ENCODE measurements at regions not wholly inside any gene's neighbourhood (a gene's known extent, or its start where the extent isn't known, plus 50 kb on each side); places are given as distances from the start of the nearest gene placed in this dataset.
"Not testable (repeated sequence)": the region's sequence is repeated elsewhere in the genome, so short reads cannot be mapped to it uniquely, and the experiment has no call there.

DNA sequence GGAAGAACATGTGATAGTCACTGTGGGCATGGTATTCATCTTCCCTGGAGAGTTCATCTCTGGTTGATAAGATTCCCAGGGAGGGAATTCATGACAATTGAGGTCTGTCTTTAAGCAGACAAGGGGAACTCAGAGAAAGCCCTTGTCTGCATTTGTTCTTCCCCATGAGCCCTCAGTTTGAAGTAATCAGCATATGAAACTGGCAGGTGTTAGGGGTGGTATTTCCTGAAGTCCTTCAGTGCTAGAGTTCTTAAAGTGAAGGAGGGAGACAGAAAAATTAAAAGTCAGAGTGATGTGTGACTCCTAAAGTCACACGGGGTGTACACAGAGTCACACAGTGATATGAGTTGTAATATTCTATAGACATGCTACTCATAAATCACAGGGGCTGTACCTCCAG is 60.6 kb upstream of the SYK start:
- CTCF ChIA-PET, result no interaction called here
- POLR2A ChIA-PET, result no interaction called here

DNA sequence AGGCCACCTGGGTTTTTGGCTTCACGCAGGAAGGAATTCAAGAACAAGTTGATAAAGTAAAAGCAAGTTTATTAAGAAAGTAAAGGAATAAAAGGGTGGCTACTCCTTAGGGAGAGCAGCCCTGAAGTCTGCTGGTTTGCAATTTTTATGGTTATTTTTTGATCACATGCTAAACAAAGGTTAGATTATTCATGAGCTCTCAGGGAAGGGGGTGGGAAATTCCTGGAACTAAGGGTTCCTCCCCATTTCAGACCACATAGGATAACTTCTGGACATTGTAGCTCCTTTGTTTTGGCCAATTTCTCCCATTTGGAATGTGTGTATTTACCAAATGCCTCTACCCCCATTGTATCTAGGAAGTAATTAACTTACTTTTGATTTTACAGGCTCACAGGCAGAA is 63.9 kb upstream of the SYK start:
- ChIA-PET POLR2A (no interaction called here), CTCF (no interaction called here)

DNA sequence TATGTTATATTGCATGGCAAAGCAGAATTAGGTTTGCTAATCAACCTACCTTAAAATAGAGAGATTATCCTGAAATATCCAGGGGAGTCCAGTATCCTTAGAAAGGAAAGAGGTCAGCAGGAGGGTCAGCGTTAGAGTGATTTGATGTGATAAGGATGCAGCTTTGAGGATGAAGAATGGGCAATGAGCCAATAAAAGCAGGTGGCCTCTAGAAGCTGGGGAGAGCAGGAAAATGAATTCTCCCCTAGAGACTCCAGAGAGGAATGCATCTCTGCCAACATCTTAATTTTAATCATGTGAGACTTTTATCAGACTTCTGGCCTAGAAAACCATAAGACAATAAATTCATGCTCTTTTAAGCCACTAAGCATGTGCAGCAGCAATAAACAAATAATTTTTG is 65.7 kb upstream of the SYK start:
- ChIA-PET POLR2A (no interaction called here), CTCF (no interaction called here)

DNA sequence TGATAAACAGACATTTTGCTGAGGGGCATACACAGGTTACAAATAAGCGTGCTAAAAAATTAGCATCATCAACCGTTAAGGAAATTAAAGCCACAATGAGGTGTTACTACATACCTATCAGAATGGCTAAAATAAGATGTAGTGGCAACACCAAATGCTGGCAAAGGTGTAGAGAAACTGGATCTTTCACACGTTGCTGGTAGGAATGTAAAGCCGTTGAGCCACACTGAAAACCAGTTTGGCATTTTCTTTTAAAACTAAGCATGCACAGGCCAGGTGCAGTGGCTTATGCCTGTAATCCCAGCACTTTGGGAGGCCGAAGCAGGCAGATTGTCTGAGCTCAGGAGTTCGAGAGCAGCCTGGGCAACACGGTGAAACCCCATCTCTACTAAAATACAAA is 67.0 kb upstream of the SYK start:
- ChIA-PET POLR2A (no interaction called here), CTCF (no interaction called here)

DNA sequence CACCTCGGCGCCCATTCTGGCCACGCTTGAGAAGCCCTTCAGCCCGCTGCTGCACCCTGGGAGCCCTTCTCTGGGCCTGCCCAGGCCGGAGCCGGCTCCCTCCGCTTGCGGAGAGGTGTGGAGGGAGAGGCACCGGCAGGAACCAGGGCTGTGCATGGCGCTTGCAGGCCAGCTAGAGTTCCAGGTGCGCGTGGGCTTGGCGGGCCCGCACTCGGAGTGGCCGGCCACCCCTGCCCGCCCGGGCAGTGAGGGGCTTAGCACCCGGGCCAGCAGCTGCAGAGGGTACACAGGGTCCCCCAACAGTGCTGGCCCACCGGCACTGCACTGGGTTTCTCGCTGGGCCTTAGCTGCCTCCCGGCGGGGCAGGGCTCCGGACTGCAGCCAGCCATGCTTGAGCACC is 72.3 kb upstream of the SYK start:
- ChIA-PET POLR2A (no interaction called here), CTCF (no interaction called here)

DNA sequence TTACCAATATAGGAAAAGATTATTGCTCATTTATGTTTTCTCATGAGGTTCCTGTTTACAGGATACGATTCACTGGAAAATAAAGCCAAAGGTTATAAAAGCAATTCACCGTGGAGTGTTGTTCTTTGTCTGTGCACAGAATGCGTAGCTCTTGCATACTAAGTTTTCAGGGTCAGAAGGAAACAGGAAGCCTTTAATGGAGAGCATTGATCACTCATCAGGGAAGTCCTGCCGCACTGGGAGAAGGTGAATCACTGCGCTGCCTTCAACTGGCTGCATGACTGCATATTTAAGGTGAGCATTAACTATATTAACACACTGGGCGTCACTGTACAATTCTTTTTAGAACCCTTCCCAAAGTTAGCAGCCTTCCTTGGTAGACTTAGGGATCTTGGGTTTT is 74.1 kb upstream of the SYK start:
- CTCF ChIA-PET, result no interaction called here
- POLR2A ChIA-PET, result no interaction called here

DNA sequence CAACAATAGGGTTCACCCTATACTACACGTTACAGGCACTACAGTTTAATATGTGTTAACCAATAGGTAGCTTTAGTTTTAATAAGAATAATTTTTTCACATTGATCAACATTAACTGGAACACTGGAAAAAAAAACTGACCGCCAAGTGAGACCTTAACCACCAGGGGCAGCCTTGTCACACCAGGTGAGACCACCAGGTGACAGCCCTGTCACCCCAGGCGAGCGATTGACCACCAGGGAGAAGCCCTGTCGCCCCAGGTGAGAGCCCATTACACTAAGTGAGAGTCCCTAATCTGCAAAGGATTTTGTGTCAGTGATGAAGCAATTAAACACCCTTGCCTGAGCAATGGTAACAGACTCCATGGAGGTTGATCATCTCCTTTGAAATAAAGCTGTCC is 75.4 kb upstream of the SYK start:
- ChIA-PET CTCF (no interaction called here), POLR2A (no interaction called here)

DNA sequence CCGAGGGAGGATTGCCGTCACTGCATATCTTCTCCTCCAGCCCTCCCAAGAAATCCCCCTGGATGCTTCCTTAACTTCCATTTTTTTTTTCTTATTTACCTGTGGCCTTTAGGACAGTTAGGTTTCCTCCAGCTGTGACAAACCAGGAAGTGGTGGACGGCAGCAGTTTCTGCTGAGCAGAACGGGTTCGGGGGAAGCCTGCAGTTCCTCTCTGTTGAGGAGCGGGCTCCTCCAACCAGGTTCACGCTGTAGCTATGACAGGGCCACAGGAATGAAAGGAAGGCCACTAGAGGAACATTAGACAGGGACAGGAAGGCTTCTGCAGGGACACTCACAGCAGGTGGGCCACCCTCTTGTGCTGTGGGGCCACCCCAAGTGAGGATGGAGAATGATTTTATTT is 76.7 kb upstream of the SYK start:
- POLR2A ChIA-PET, result no interaction called here

DNA sequence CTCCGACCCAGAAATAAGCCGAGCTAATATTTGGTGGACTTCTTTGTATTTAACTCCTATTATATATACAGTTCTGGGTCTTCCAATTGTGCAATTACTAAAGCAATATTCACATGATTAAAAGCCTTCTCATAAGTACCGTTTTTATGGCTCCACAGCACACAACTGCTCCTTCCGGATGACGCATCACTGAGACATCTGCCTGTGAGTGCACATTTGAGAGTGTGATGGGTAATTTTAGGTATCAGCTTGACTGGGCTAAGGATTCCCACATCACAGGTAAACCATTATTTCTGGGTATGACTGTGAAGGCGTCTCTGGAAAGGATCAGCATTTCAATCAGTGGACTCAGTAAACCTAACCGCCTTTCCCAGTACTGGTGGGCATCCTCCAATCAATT is 77.5 kb upstream of the SYK start:
- CTCF ChIA-PET, result no interaction called here
- POLR2A ChIA-PET, result no interaction called here

More for the DNA sequence above, 76.7 kb upstream of the SYK start:
- CTCF ChIA-PET, result no interaction called here

DNA sequence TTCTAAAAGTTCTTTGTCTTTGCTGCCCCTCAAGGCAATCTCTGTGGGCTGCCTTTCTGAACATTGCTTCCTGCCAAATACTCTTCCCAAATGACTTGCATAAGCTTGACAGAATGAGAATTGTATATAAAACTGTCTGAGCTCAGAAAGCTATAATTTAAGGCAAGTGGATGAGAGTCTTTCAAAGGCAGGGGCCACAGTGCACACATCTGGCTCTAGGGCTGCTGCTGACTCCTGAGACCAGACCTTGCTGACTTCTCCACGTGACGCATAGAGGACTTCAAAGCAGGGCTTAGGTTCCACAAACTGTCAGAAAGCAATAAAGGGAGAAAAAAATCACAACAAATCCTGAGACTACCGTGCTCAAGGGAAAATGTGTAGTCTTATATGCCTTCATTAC is 79.4 kb upstream of the DIRAS2 start:
- ChIA-PET POLR2A (no interaction called here), CTCF (no interaction called here)

DNA sequence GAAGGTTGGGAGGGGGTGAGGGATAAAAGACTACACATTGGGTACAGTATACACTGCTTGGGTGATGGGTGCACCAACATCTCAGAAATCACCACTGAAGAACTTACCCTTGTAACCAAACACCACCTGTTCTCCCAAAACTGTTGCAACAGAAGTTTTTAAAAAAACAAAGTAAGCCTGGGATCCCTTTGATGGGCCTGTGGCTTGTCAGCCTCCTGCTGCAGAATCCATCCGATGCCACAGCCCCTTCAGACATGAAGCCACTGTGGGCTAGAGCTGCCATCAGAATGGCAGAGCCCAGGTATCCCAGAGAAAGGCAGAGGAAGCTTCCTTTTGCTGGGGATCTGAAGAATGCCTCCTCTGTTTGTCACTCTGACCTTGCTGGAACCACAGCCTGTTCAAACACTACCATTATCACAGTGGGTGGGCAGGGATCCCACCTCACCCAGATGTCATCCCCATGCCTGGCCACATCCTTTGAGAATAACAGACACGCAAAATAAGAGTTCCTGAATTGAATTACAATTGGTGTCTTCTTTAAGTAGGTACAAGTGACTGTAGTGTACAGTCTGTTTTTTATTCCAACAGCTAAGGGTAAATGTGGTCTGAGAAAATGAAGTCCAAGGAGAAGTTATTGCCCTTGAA is 78.1 kb upstream of the DIRAS2 start:
- POLR2A ChIA-PET, result no interaction called here
- CTCF ChIA-PET, result no interaction called here

DNA sequence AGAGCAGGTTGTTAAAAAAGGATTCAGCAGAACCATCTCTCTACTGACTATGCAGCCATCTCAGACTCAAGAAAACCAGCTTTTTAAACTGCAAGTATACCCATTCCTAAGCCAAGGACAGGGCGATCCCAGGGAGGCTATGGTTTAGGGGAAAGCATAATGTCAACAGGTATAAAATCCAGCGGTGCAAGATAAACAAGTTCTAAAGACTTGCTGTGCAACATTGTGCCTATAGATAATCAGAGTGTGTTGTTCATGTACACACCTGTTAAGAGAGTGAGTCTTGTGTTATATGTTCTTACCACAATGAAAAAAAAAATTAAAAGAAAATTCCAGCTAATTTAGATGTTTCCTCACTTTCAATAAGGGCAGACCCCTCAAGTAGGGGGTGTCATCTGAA is 63.6 kb upstream of the DIRAS2 start:
- CTCF ChIA-PET, result interaction anchor here (0.6 kb wide), 1 partner anchor 503 kb away, joined by 3 read pairs; no protein-coding TSS in a partner anchor

DNA sequence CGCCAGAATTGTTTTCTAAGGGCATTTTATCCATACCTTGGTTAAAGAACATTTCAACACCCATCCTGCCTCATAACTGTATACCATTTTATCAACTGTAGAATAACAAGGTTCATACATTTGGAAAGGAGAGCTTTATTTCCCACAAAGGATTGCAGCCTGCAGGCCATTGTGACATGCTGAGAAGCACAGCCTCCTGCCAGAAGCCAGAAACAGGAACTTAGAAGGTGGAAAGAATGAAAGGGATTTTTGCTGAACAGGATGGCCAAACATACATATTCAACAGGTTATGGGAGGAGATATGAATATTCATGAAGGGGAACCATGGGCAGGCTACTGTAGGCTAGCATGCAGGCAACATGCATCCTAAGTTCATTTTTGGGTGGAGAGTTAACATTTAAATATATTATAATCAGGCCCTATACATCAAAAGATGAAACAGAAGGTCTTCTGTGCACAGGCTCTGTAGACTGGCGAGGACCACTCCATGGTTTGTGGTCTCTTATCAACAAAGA is 59.9 kb upstream of the DIRAS2 start:
- ChIA-PET POLR2A (no interaction called here), CTCF (no interaction called here)

More for the DNA sequence above, 63.6 kb upstream of the DIRAS2 start:
- POLR2A ChIA-PET, result no interaction called here

DNA sequence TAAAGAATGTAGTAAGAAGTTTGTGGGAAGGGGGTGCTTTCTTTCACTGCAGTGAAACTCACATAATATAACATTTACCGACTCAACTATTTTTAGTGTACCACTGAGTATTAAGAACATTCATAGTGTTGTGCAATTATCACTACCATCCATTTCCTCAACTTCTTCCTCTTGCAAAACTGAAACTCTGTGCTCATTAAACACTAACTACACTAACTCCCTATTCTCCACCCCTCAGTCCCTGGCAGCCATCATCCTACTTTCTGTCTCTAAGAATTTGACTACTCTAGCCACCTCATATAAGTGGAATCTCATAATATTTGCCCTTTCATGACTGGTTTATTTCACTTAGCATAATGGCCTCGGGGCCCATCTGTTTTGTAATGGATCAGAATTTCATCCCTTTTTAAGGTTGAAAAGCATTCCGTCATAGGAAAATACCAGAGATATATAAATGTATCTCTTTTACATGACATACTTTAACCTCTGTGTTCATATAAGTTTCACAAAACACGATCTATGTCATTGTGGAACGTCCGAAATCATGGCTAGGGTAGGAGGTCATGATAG is 56.3 kb upstream of the DIRAS2 start:
- ChIA-PET POLR2A (no interaction called here), CTCF (no interaction called here)

DNA sequence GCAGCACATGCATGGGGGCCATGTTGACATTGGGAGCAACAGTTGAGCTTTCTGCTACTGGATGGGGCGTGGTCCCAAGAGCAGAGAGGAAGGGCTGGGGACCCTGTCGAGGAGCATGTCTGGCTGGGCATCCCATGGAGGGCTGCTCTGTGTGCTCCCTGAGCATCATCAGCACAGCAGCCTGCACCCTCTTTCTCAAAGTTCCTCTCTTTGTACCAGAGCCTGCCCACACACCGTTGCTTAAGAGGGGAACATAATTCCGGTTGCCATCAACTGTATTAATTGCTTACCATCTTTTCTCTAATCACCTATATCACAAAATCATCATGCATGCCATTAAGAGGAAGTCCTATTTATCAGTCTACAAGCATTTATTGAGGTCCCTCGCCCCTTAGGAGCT is 55.2 kb upstream of the DIRAS2 start:
- ChIA-PET CTCF (no interaction called here), POLR2A (no interaction called here)

DNA sequence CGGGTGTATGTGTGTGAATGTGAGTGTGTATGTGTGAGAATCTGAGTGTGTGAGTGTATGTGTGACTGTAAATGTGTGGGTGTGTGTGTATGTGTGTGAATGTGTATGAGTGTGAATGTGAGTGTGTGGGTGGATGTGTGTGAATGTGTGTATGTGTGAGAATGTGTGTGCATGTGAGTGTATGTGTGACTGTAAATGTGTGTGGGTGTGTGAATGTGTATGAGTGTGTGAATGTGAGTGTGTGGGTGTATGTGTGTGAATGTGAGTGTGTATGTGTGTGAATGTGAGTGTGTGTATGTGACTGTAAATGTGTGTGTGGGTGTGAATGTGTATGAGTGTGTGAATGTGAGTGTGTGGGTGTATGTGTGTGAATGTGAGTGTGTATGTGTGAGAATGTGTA is 51.6 kb upstream of the DIRAS2 start:
- POLR2A ChIA-PET, CTCF ChIA-PET: not testable (repeated sequence)

Measured in activated CD8-positive, alpha-beta memory T cell treated with anti-CD3 and anti-CD28 coated beads for 36 hours (primary cell).